ENCODE measurements at regions not wholly inside any gene's neighbourhood (a gene's known extent, or its start where the extent isn't known, plus 50 kb on each side); places are given as distances from the start of the nearest gene placed in this dataset.

DNA sequence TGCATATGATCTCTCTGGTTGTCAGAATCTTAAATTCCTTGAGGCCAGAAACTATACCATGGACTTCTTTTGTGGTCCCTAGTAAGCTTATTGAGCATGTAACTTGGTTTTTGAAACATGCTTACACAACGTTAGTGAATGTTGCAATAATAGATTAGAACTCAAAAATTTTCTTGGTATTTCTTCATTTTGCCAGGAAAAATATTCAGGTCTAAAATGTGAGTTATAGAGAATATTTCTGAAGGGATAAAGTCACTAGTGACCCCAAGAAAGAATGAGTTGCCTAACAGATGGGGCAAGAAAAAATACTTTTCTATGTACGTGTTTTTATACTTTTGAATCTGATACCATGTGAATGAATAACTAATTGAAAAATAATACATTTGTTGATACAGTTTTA lies 195.4 kb downstream of the TFAP2A start:
- H3K27me3 ChIP-seq (ENCODE audit: low read depth): no peaks in the 10 kb centered on the region
- no peak for ATAC-seq
- H3K36me3 ChIP-seq: no peaks in the 10 kb centered on the region
- no peak overlapping the region for H3K27ac ChIP-seq
- TF ChIP-seq CTCF (IDR thresholded peaks at IDR 0.05): no peak
- intact Hi-C loops (cut with DNase I): no loop called here
- no peak overlapping the region for H3K4me3 ChIP-seq
- no peak for DNase-seq
- no peaks in the 10 kb centered on the region for H3K4me1 ChIP-seq
- no peaks in the 10 kb centered on the region for H3K9me3 ChIP-seq

GRCh38 chr6:10217111-10217510 lies 197.8 kb downstream of the TFAP2A start:
- Histone ChIP-seq H3K36me3 (no peaks in the 10 kb centered on the region), H3K27me3 (ENCODE audit: low read depth) (no peaks in the 10 kb centered on the region), H3K9me3 (no peaks in the 10 kb centered on the region), H3K4me3 (no peak overlapping the region), H3K4me1 (no peaks in the 10 kb centered on the region), H3K27ac (no peak overlapping the region)
- no peak for TF ChIP-seq CTCF (IDR thresholded peaks at IDR 0.05)
- intact Hi-C loops (cut with DNase I): no loop called here
- DNase-seq (no peak), ATAC-seq (no peak)

GRCh38 chr6:10215326-10216110 lies 199.4 kb downstream of the TFAP2A start:
- ATAC-seq (no peak), DNase-seq (no peak)
- TF ChIP-seq CTCF (IDR thresholded peaks at IDR 0.05): no peak
- no peaks in the 10 kb centered on the region for H3K36me3 ChIP-seq
- H3K4me1 ChIP-seq: no peaks in the 10 kb centered on the region
- no peaks in the 10 kb centered on the region for H3K27me3 ChIP-seq (ENCODE audit: low read depth)
- no peaks in the 10 kb centered on the region for H3K9me3 ChIP-seq
- intact Hi-C loops (cut with DNase I): no loop called here
- H3K4me3 ChIP-seq: no peak overlapping the region
- H3K27ac ChIP-seq: no peak overlapping the region

DNA sequence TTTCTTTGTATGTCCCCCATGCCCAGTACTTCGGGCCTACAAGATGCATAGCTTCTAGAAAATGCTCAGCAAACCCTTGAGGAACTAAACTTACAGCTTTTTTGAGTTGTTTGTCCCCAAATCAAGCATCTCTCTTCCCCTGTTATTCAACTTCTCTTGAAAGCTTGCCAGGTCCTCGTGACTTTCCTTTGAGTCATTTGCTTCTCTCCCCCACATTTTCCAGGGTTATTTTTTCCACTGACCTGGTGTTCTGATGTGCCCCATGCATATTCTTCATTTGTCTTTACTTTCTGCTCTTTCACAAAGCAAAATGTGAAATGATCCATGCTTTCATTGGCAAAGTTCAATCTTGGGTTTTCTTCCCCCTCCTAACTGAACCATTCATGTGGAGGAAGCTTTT lies 204.8 kb downstream of the TFAP2A start:
- H3K4me1 ChIP-seq: no peaks in the 10 kb centered on the region
- intact Hi-C loops (cut with DNase I): no loop called here
- H3K36me3 ChIP-seq: no peaks in the 10 kb centered on the region
- DNase-seq (no peak), ATAC-seq (no peak)
- no peak for TF ChIP-seq CTCF (IDR thresholded peaks at IDR 0.05)
- H3K27me3 ChIP-seq (ENCODE audit: low read depth): no peaks in the 10 kb centered on the region
- H3K9me3 ChIP-seq: no peaks in the 10 kb centered on the region
- H3K4me3 ChIP-seq: no peak overlapping the region
- no peak overlapping the region for H3K27ac ChIP-seq

GRCh38 chr6:10205892-10206291 lies 209.0 kb downstream of the TFAP2A start:
- ATAC-seq: no peak
- no peak for DNase-seq
- no peaks in the 10 kb centered on the region for H3K36me3 ChIP-seq

More at GRCh38 chr6:10205892-10206291, 209.0 kb downstream of the TFAP2A start:
- Histone ChIP-seq H3K4me1 (no peaks in the 10 kb centered on the region), H3K9me3 (no peaks in the 10 kb centered on the region), H3K27ac (no peak overlapping the region), H3K27me3 (ENCODE audit: low read depth) (no peaks in the 10 kb centered on the region), H3K4me3 (no peak overlapping the region)
- TF ChIP-seq CTCF (IDR thresholded peaks at IDR 0.05): no peak
- intact Hi-C loops (cut with DNase I): no loop called here

All from lower lobe of right lung (tissue), 2 donors.